ENCODE measurements at regions not wholly inside any gene's neighbourhood (a gene's known extent, or its start where the extent isn't known, plus 50 kb on each side); places are given as distances from the start of the nearest gene placed in this dataset.

- H3K9ac ChIP-seq (ENCODE audit: low read length): no peak overlapping the region
- no peaks in the 10 kb centered on the region for H3F3A ChIP-seq (ENCODE audit: insufficient read depth)
- H3K4me2 ChIP-seq (ENCODE audit: low read depth, low read length, poor library complexity, severe bottlenecking): no peak overlapping the region
- no peaks in the 10 kb centered on the region for H3K9me3 ChIP-seq (ENCODE audit: insufficient read depth, low read length)
- H3K9me2 ChIP-seq (replicated peaks; ENCODE audit: insufficient read depth, low read length): no peaks in the 10 kb centered on the region
- no peaks in the 10 kb centered on the region for H3K36me3 ChIP-seq (ENCODE audit: low read length)
- TF ChIP-seq CTCF (IDR thresholded peaks at IDR 0.05; ENCODE audit: insufficient read depth, low read length, poor library complexity, severe bottlenecking) (no peak), EZH2phosphoT487 (conservative IDR thresholded peaks at IDR 0.05; ENCODE audit: low read length) (no peak)
- H3K4me3 ChIP-seq (ENCODE audit: insufficient read depth, low read length, poor library complexity, severe bottlenecking): no peak overlapping the region
- no peak overlapping the region for H2AFZ ChIP-seq (ENCODE audit: low read depth, low read length, severe bottlenecking)
- no peaks in the 10 kb centered on the region for H3K79me2 ChIP-seq (ENCODE audit: insufficient read depth, low read length)
- no peak overlapping the region for H3K27ac ChIP-seq (ENCODE audit: low read depth, low read length)
- no peaks in the 10 kb centered on the region for H4K20me1 ChIP-seq (ENCODE audit: low read depth, low read length)
- H3K27me3 ChIP-seq (ENCODE audit: low read length): no peaks in the 10 kb centered on the region
These were observed 450.0 kb downstream of the NSUN3 start for GRCh38 chr3:94512876-94513275.

GRCh38 chr3:94513600-94513999, 450.7 kb downstream of the NSUN3 start:
- no peak overlapping the region for H3K4me3 ChIP-seq (ENCODE audit: insufficient read depth, low read length, poor library complexity, severe bottlenecking)
- H3K27ac ChIP-seq (ENCODE audit: low read depth, low read length): no peak overlapping the region
- no peaks in the 10 kb centered on the region for H3F3A ChIP-seq (ENCODE audit: insufficient read depth)
- H3K9me3 ChIP-seq (ENCODE audit: insufficient read depth, low read length): no peaks in the 10 kb centered on the region
- no peak overlapping the region for H2AFZ ChIP-seq (ENCODE audit: low read depth, low read length, severe bottlenecking)
- H3K36me3 ChIP-seq (ENCODE audit: low read length): no peaks in the 10 kb centered on the region
- no peaks in the 10 kb centered on the region for H3K9me2 ChIP-seq (replicated peaks; ENCODE audit: insufficient read depth, low read length)
- TF ChIP-seq CTCF (IDR thresholded peaks at IDR 0.05; ENCODE audit: insufficient read depth, low read length, poor library complexity, severe bottlenecking) (no peak), EZH2phosphoT487 (conservative IDR thresholded peaks at IDR 0.05; ENCODE audit: low read length) (no peak)
- no peak overlapping the region for H3K9ac ChIP-seq (ENCODE audit: low read length)
- H4K20me1 ChIP-seq (ENCODE audit: low read depth, low read length): no peaks in the 10 kb centered on the region
- no peaks in the 10 kb centered on the region for H3K27me3 ChIP-seq (ENCODE audit: low read length)
- no peak overlapping the region for H3K4me2 ChIP-seq (ENCODE audit: low read depth, low read length, poor library complexity, severe bottlenecking)
- no peaks in the 10 kb centered on the region for H3K79me2 ChIP-seq (ENCODE audit: insufficient read depth, low read length)

- no peaks in the 10 kb centered on the region for H4K20me1 ChIP-seq (ENCODE audit: low read depth, low read length)
- no peaks in the 10 kb centered on the region for H3F3A ChIP-seq (ENCODE audit: insufficient read depth)
- no peak overlapping the region for H2AFZ ChIP-seq (ENCODE audit: low read depth, low read length, severe bottlenecking)
- no peak for TF ChIP-seq EZH2phosphoT487 (conservative IDR thresholded peaks at IDR 0.05; ENCODE audit: low read length)
- TF ChIP-seq CTCF (IDR thresholded peaks at IDR 0.05; ENCODE audit: insufficient read depth, low read length, poor library complexity, severe bottlenecking): no peak
- no peaks in the 10 kb centered on the region for H3K9me3 ChIP-seq (ENCODE audit: insufficient read depth, low read length)
- H3K9me2 ChIP-seq (replicated peaks; ENCODE audit: insufficient read depth, low read length): no peaks in the 10 kb centered on the region
- H3K79me2 ChIP-seq (ENCODE audit: insufficient read depth, low read length): no peaks in the 10 kb centered on the region
- no peaks in the 10 kb centered on the region for H3K36me3 ChIP-seq (ENCODE audit: low read length)
- no peak overlapping the region for H3K27ac ChIP-seq (ENCODE audit: low read depth, low read length)
- H3K27me3 ChIP-seq (ENCODE audit: low read length): no peaks in the 10 kb centered on the region
- H3K4me3 ChIP-seq (ENCODE audit: insufficient read depth, low read length, poor library complexity, severe bottlenecking): no peak overlapping the region
- no peak overlapping the region for H3K4me2 ChIP-seq (ENCODE audit: low read depth, low read length, poor library complexity, severe bottlenecking)
- no peak overlapping the region for H3K9ac ChIP-seq (ENCODE audit: low read length)
These were observed 453.1 kb downstream of the NSUN3 start for GRCh38 chr3:94515983-94516382.
